Iris pigment epithelial cell (primary cell): ENCODE measurements at regions not wholly inside any gene's neighbourhood (a gene's known extent, or its start where the extent isn't known, plus 50 kb on each side); places are given as distances from the start of the nearest gene placed in this dataset.
"Not testable (repeated sequence)": the region's sequence is repeated elsewhere in the genome, so short reads cannot be mapped to it uniquely, and the experiment has no call there.

Experiments used
- DNase-seq: peaks from one replicate; pipeline ENCODE4 v3.0.0-alpha.2; 2011; ENCODE audit warnings: low read depth

GRCh38 chr22:49413551-49413950 is 414.1 kb downstream of the BRD1 start:
- no peak for DNase-seq

GRCh38 chr22:49413146-49413545 is 414.5 kb downstream of the BRD1 start:
- no peak for DNase-seq

GRCh38 chr22:49412236-49412635 is 415.4 kb downstream of the BRD1 start:
- no peak for DNase-seq

GRCh38 chr22:49411236-49411635 is 416.4 kb downstream of the BRD1 start:
- no peak for DNase-seq

- DNase-seq, result no peak
These were observed 419.4 kb downstream of the BRD1 start for GRCh38 chr22:49408102-49408836.

GRCh38 chr22:49406879-49407587 is 420.6 kb downstream of the BRD1 start:
- no peak for DNase-seq

GRCh38 chr22:49406047-49406650 is 421.5 kb downstream of the BRD1 start:
- no peak for DNase-seq

GRCh38 chr22:49405590-49405989 is 422.1 kb downstream of the BRD1 start:
- no peak for DNase-seq

- no peak for DNase-seq
These were observed 423.0 kb downstream of the BRD1 start for GRCh38 chr22:49404576-49405241.

- no peak for DNase-seq
These were observed 423.7 kb downstream of the BRD1 start for GRCh38 chr22:49404020-49404419.

GRCh38 chr22:49403102-49403501 is 424.6 kb downstream of the BRD1 start:
- no peak for DNase-seq

- no peak for DNase-seq
These were observed 425.5 kb downstream of the BRD1 start for GRCh38 chr22:49402169-49402568.

GRCh38 chr22:49400941-49401598 is 426.6 kb downstream of the BRD1 start:
- no peak for DNase-seq

GRCh38 chr22:49400136-49400940 is 427.3 kb downstream of the BRD1 start:
- DNase-seq, result no peak

- no peak for DNase-seq
These were observed 429.0 kb downstream of the BRD1 start for GRCh38 chr22:49398646-49399045.

- DNase-seq, result no peak
These were observed 429.6 kb downstream of the BRD1 start for GRCh38 chr22:49398115-49398514.

- DNase-seq, result no peak
These were observed 430.9 kb downstream of the BRD1 start for GRCh38 chr22:49396817-49397216.

- DNase-seq, result no peak
These were observed 432.1 kb downstream of the BRD1 start for GRCh38 chr22:49395617-49396016.

- DNase-seq, result not testable (repeated sequence)
These were observed 432.6 kb downstream of the BRD1 start for GRCh38 chr22:49395062-49395461.

- DNase-seq, result no peak
These were observed 433.4 kb downstream of the BRD1 start for GRCh38 chr22:49394116-49394785.

- DNase-seq, result no peak
These were observed 434.1 kb downstream of the BRD1 start for GRCh38 chr22:49393526-49393925.
